ENCODE measurements at regions not wholly inside any gene's neighbourhood (a gene's known extent, or its start where the extent isn't known, plus 50 kb on each side); places are given as distances from the start of the nearest gene placed in this dataset.

GRCh38 chr3:81003817-81004216, 757.6 kb downstream of the GBE1 start:
- intact Hi-C loops (cut with DNase I): no loop called here
- H3K9me3 ChIP-seq (replicated peaks in 1 of 3): no peaks in the 10 kb centered on the region
- no peak overlapping the region for H3K4me3 ChIP-seq
- no peak overlapping the region for H3K27ac ChIP-seq
- no peaks in the 10 kb centered on the region for H3K4me1 ChIP-seq (replicated peaks in 1 of 2)
- DNase-seq: no peak
- no peak for TF ChIP-seq POLR2A (IDR thresholded peaks at IDR 0.05)
- no peak for TF ChIP-seq CTCF (IDR thresholded peaks at IDR 0.05)
- no peaks in the 10 kb centered on the region for H3K27me3 ChIP-seq
- H3K36me3 ChIP-seq (replicated peaks in 1 of 2): no peaks in the 10 kb centered on the region
- WGBS, 4 donors: 77 to 78% (median 78%) methylated on average over 4 of the region's 4 CpGs

DNA sequence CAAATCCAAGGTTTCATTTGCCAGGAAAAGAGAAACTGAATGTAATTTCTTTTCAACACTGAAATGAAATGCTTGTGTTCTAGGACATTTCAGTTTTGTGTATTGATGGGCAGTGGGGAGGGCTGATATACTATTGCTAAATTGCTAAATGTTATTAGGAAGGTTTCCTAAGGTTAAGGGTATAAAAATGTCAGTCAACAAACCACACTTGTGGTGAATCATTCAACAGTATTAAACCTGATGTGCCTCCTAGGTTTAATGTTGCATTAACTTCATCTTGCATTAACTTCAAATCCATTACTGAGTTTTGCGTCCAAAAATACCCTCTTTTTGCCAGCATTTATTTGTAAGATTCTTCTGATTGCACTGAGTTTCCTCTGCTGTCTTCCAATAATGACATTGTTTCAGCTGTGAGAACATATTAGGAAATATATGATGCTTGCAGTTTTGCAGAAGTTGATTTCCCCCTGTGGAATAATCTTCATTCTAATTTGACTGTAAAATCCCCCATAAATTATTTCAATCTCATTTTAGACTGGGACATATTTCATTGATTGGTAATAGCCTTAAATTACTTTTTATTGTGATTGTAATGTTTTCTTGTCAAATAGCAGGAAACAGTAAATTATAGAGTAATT, 758.3 kb downstream of the GBE1 start:
- no peaks in the 10 kb centered on the region for H3K9me3 ChIP-seq (replicated peaks in 1 of 3)
- TF ChIP-seq POLR2A (IDR thresholded peaks at IDR 0.05): no peak
- no peak for TF ChIP-seq CTCF (IDR thresholded peaks at IDR 0.05)
- H3K27me3 ChIP-seq: no peaks in the 10 kb centered on the region
- intact Hi-C loops (cut with DNase I): no loop called here
- no peaks in the 10 kb centered on the region for H3K4me1 ChIP-seq (replicated peaks in 1 of 2)
- 25 to 67% (median 42%) methylated on average over 1 of the region's 1 CpG for WGBS, 4 donors
- no peak overlapping the region for H3K4me3 ChIP-seq
- no peak for DNase-seq
- no peak overlapping the region for H3K27ac ChIP-seq
- H3K36me3 ChIP-seq (replicated peaks in 1 of 2): no peaks in the 10 kb centered on the region

DNA sequence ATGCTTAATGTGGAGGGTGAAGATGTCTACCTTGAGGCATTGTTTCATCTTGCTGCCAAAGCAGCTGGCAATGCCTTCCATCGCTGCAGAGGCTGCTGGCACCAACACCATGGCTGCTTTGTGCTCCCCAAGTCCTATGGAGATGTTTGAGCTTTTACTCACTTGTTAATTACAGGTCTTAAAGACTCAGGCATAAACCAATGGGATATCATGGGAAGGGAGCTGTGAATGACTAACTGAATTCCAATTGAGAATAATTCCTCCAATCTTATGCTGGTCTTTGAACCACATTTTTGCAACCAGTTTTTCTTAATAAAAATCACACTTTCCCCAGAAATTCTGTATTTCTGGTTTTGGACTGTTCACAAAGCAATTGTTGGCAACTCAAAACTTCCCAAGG, 762.0 kb downstream of the GBE1 start:
- TF ChIP-seq CTCF (IDR thresholded peaks at IDR 0.05): no peak
- no peak for TF ChIP-seq POLR2A (IDR thresholded peaks at IDR 0.05)

DNA sequence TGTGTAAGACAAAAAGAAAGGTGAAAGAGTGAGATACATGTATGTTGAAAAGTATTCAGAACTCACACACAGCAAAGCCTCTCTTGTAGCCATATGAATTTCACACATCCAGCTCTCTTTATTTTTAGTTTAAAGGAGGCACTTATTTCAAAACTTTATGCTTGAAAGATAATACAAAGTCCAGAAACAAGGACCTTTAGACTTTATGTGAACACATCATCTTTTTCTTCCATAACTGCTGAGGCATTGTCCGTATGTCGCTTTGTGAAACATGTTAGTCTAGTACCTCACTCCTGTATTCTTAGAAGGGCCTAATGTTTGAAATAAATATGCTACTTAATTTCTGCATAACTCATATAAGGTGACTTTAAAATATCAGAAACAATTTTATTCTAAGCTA, 763.4 kb downstream of the GBE1 start:
- H3K27ac ChIP-seq: no peak overlapping the region
- intact Hi-C loops (cut with DNase I): no loop called here
- H3K27me3 ChIP-seq: no peaks in the 10 kb centered on the region
- no peaks in the 10 kb centered on the region for H3K36me3 ChIP-seq (replicated peaks in 1 of 2)
- 86 to 90% (median 89%) methylated on average over 2 of the region's 2 CpGs for WGBS, 4 donors
- no peaks in the 10 kb centered on the region for H3K4me1 ChIP-seq (replicated peaks in 1 of 2)
- no peak for TF ChIP-seq POLR2A (IDR thresholded peaks at IDR 0.05)
- no peak for TF ChIP-seq CTCF (IDR thresholded peaks at IDR 0.05)
- H3K9me3 ChIP-seq (replicated peaks in 1 of 3): no peaks in the 10 kb centered on the region
- no peak overlapping the region for H3K4me3 ChIP-seq
- DNase-seq: no peak

More for the DNA sequence above, 762.0 kb downstream of the GBE1 start:
- Histone ChIP-seq H3K27me3 (no peaks in the 10 kb centered on the region), H3K36me3 (replicated peaks in 1 of 2) (no peaks in the 10 kb centered on the region), H3K4me3 (no peak overlapping the region), H3K9me3 (replicated peaks in 1 of 3) (no peaks in the 10 kb centered on the region), H3K27ac (no peak overlapping the region), H3K4me1 (replicated peaks in 1 of 2) (no peaks in the 10 kb centered on the region)
- no peak for DNase-seq
- intact Hi-C loops (cut with DNase I): no loop called here
- WGBS, 4 donors: 72 to 83% (median 78%) methylated on average over 1 of the region's 1 CpG
